Nucleus accumbens (tissue), 56 donors: ENCODE measurements at regions not wholly inside any gene's neighbourhood (a gene's known extent, or its start where the extent isn't known, plus 50 kb on each side); places are given as distances from the start of the nearest gene placed in this dataset.
"Not testable (repeated sequence)": the region's sequence is repeated elsewhere in the genome, so short reads cannot be mapped to it uniquely, and the experiment has no call there.

ENCODE experiments used
- DNase-seq, 56 donors: peaks; one replicate each; lab custom pipeline; 2025; lab: John Stamatoyannopoulos, UW

DNA sequence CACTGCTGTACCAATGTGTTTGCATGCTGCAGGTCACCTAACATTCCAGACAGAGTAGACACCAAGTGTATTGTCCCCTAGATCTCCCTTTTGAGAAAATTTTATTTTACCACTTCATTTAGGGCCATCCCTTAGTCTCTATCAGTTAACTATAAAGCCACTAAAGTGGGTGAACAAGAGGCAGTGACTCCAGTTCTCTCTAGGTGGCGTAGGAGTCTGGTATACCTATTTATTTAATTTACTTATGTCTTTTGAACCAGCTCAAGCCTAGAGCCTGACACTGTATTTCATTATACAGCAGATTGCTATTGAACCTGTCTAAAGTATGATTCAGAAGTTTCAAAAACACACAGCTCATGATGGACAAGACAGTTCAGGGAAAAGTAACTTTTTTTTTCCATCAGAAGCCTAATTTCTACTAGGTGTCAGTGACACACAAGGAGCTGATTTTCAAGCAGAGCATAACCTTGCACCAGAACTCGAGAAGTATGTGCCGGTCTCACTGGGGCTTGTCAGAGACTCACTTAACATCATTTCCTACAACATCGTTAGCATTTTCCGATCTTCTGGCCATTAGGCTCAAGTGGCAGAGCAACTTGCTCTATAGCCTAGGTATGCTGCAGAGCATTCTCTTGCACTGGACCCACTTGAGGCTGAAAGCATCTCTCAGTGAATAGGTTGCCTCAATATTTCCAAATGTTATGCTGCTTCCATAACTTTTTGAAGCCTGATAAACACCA lies 175.4 kb downstream of the CDC14C start:
- DNase-seq: no peak

DNA sequence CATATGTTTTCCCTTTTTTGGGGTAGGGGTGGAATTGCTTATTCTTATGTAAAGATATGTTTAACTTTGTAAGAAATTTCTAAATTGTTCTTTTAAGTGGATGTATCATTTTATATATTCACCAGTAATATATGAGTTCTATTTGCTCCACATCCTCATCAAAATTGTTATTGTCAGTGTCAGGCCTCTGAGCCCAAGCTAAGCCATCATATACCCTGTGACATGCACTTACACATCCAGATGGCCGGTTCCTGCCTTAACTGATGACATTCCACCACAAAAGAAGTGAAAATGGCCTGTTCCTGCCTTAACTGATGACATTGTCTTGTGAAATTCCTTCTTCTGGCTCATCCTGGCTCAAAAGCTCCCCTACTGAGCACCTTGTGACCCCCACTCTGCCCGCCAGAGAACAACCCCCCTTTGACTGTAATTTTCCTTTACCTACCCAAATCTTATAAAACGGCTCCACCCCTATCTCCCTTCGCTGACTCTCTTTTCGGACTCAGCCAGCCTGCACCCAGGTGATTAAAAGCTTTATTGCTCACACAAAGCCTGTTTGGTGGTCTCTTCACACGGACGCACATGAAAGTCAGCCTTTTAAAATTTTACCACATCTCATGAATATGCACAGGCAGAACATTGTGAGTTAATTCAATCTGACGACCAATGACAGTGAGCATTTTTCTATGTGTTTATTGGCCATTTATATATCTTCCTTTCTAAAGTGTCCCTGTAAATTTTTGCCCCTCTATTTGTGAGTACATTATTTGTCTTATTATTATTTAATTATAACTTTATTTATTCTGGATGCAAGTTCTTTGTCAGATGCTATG lies 176.8 kb downstream of the CDC14C start:
- not testable (repeated sequence) for DNase-seq

DNA sequence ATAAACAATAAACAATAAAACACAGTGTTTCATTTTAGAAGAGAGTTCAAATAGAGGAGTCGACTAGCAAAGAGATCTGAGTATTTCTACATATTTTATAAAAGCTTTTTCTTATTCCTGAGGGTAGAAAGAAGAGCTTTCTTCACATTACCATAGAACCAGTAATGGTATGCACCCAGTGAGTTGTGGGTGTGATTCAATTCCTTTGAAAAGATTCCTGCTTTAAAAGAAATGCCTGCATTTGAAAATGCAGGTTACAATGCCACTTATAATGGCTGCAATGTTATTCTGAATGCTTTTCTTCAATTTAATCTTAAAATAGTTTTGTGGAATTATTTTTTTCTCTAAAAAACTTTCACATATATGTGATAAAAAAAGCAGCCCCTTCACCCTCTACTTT lies 178.1 kb downstream of the CDC14C start:
- DNase-seq: no peak

DNA sequence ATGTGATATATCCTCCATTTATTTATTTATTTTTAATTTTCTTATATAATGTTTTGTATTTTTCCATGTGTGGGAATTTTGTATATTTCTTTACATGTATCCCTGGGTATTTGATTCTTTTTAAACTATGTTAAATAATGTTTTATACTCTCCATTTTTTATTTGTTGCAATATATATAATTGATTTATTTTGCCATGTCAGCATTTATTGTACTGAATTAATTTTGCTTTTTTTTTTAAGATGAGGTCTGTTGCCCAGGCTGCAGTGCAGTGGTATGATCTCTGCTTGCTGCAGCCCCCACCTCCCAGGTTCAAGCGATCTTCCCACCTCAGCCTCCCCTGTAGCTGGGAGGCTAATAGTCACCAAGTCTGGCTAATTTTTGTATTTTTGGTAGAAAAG lies 187.4 kb downstream of the CDC14C start:
- DNase-seq: no peak

DNA sequence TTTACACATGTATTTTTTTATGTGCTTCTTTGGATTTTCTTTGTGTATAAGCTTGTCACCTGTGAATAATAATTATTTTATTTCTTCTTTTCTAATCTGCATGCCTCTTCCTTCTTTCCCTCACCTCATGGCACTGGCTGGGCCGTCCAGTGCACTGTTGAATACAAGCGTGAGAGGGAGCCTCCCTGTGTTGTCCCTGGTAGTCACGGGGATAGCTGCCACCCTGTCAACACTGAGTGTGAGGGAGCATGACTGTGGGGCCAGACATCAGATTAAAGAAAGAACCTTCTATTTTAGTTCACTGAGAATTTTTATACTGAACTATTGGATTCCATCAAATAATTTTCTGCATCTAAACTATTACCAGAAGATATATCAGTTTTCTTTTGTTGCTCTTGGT lies 187.9 kb downstream of the CDC14C start:
- DNase-seq: no peak

DNA sequence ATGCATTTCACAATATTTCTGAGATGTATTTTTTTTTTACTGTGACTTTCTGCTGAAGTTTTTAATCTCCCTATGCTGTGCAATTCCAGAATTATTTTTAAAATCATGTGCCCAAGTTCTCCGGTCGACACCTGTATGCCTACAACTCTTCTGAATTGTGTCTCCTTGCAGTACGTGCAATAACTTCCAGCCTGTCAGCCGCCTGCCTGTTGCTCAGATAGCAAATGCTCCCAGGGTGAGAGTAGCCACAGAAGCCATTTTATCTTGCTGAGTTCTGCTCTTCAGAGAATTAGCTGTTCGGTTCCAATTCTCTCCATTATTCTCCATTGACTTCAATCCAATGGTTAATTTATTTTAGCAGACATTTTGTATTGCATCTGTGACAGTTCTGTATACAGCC lies 188.3 kb downstream of the CDC14C start:
- no peak for DNase-seq

DNA sequence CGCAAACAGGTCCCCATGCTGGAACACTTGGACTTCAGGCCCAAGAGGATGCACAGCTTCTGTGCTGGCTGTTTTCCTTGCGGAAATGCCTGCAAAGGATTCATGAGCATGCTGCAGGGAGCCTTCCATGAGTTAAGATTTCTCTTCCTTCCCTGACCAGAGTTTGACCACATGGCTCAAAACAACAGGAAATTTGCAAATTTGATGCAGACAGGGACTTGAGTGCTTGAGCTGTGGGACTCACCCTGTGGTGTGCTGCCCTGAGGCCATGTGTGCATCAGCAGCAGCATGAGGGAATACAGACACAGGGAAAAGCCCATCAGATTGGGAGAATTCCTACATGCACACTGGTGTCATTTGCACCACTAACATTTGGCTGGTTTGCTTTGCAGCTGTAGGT lies 195.4 kb downstream of the CDC14C start:
- no peak for DNase-seq

DNA sequence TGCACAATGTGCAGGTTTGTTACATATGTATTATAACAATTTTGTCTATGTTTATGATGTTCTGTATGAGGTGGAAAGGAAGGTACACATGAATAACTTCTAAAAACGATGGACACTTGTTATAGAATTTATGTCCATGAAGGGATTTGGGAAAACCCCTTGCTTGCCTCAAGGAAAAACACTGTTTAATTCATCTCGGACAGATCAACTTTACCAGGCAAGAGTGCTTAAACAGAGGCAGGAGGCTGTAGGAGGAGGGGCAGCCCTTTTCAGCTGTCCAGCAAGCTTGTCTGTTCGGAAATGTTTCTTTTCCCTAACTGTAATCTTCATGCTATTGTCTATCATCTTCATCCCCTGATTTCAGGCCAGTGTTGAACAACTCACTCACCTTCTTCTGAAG lies 200.9 kb downstream of the CDC14C start:
- DNase-seq: no peak

DNA sequence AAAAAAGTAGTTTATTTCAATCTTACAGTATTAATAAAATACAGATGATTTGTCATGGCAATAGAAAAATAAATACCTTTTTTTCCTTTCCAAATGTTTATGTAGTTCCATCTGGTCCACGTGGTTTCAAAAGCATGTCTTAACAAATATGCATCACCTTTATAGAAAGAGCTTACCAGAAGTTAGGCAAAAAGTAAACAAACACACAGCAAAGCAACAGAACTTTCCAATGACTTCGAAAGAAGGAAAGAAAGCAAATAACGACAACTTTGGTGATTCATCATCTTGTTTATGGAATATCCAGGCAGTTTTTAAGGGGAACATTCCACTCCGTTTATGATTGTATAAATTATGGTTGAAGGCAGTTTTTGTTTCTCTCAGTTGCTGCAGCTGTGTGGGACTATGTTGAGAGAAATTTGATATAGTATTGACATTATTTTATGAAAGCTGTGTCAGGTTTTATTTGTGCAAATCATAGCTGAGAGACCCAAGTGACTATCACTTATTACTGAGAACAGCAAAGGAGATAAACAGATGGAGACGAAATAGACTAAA lies 203.1 kb downstream of the CDC14C start:
- no peak for DNase-seq

DNA sequence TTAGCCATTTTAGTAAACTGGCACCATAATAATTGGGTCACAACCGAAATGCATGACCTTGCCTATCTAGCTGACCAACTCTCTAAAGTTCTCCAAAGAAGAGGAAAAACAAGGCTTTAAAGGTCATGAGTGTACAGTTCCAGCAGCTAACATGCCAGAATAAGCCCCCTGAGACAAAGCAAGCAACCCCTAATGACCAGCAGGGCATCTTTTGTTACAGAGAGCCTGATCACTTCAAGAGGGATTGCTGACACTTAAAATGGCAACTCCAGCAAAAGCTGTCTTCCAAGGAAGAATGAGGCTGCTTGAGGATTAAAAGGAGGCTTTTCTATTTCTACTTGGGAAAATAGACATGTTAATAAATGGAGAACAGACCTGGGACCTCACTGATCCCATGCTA lies 213.6 kb downstream of the CDC14C start:
- no peak for DNase-seq

DNA sequence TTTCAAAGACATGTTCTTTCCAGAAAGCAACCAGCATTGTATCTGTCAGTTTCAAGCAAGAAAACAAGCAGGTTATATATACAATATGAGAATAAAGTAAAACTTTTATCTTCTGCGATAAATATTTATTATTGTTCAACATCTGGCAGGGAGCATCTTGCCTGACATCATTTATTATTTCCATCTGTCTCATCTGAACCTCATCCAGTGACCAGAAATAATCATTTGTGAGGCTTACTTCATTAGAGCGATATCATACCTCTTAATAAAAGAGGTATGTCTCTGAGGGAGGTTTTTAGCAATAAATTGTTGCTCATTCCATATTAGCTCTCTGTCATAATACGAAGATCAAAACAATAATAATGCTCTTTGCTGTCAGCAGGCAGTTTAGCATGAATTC lies 226.1 kb downstream of the CDC14C start:
- DNase-seq: no peak

DNA sequence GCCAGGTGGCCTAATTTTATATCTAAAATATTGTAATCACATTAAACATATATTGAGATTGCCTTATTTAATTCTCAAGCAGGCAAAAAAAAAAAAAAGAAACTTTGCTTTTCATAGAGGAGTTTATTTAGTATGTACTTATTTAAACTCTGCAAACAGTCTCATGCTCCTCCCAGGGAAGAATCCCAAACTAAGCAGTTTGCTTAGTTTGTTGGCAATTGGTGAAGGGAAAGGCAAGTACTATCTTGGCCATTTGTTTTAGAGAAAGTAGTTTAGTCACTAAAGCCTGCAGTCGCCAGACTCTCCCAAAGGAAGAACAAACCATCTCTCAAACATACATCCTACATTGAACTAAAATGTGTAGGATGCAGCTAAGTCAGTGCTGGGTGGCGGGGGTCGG lies 226.8 kb downstream of the CDC14C start:
- DNase-seq: no peak

DNA sequence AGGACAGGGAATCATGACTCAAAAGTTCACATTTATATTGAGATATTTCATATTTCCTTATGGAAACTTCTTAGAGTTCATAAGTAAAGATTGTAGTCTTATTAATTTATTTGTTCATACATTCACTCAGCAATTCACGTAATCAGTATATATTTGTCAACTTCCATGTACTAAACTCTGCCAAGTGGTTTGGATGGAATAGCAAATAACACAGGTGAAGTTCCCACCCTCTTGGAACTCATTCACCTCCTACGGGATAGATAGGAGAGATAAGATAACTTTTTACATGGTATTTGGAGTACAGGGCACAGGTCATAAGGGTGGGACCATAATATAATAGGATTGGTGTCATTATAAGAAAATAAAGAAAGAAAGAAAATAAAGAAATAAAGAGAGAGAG lies 234.0 kb downstream of the CDC14C start:
- no peak for DNase-seq

DNA sequence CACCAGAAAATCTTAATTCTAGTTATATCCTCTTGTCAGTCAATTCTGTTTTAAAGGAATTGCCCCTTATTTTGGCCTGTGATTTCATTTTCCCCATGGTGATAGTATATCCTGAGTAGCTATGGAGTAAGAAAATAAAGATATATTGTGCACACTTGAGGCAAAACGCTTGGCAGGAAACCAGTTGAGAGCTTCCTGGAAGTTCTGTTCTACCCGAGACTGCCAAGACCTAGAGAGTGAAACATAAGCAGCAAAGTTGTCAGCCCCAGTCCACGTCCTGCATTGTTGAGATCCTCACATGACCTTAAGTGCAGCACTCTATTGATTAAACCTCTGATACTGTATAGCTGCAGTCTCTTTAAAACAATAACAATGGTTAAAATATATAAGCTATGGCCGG lies 235.2 kb downstream of the CDC14C start:
- no peak for DNase-seq

DNA sequence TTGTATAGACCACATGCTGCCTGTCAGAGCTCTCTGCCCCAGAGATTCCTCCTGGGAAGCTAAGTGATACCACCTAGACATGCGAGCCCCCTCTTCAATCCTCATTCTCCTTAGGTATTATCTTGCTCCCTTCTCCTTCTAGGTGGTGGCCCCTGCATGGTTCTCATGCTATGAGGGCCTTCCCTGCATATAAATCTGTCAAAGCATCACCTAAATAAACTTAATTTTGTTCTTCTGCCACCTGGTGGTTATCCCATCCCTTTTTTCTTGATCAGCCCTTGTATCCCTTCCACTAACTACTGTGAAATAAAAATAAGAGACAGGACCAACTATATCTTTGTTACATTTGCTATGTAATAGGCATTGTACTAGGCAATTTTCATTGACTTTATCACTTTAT lies 242.1 kb downstream of the CDC14C start:
- no peak for DNase-seq

DNA sequence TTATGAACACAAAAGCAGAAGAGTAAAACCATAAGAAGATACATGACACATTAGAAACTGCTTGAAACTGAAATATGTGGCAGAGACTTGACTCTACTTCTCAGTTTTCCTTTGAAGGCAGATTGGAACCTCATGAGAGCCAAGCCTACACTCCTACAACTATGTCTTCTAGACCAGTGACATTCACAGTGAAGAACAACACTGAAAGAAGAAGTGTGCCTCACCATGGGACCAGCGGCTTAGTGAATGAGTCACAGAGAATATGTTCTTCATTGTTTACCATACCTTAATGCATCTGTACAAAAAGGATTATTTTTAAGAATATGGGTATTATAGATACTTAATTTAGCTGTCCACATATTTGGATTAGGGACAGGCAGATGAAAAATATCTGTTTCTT lies 248.3 kb downstream of the CDC14C start:
- no peak for DNase-seq

DNA sequence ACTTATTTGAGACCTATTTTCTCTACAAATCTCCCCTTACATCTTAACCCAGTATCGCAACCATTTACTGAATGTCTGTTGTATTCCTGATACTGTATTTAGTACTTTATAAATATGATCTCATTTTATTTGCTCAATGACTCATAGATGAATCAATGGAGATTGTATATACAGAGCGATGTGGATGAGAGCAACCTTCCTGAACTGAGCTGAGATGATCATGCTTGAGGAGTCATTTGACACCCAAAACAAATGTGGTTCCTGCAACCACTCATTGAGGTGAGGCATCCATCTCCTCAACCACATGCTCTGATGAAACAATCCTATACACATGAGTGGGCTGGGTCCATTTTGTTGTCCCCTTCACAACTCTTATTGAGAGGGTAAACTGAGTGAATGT lies 250.0 kb downstream of the CDC14C start:
- no peak for DNase-seq

DNA sequence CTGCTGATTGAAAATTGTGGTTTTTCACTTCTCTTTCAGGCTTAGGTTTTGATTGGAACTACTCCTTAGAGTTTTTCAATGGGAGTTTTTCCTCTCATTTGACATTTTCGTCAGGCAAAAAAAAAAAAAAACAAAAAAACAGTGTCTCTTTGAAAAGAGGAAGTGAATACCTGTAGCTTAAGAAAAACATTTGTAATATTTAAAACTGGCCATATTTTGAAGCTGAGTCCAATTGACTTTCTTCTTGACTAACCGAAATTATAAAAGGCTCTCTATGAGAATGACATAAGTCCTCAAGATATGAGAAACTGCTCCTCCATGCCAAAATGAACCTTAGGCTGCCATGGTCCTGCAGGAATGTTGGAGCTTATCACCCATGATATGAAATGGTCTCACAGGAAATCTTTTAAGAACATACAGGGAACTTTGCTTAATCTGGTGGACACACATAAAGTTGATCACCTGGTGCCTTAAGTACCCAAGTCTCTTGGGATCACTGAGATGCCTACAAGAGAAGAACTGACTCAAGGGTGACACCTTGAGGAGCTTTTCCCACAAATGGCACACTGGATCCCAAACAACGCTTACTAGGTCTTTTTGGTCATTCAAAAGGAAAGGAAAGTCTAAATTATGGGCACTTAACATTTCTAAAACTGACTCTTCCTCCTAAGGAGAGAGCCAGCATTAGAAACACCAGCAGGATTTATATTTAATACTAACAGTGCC lies 263.4 kb downstream of the CDC14C start:
- DNase-seq: no peak

DNA sequence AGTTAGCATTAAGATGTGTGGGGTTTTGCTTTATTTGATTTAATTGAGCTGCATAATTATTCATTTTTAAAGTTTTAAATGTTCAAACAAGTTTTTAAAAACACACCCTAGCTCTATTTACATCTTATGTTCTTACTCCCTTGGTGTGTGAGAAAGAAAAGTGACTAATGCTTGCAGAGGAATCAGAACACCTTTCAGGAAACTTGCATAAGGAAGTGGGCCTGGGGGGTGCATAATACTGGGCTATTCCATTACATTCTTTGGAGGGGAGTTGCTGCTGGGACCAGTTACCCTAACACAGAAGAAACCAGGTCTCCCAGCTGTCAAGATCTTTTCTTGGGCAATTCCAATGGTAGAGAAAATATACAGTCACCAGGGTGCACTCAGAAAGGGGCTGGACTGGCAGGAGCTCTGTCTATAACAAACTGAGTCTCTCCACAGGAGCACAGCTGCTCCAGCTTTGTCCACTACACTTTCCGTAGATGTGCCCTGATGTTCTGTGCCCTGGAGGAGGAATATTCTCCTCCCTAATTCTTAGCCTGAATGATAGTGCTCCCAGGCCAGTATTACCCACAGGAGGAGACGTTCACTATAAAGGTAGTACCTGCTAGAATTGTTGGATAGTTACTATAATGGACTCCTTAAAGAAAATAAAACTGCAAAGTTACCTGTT lies 304.2 kb downstream of the CDC14C start:
- no peak for DNase-seq

DNA sequence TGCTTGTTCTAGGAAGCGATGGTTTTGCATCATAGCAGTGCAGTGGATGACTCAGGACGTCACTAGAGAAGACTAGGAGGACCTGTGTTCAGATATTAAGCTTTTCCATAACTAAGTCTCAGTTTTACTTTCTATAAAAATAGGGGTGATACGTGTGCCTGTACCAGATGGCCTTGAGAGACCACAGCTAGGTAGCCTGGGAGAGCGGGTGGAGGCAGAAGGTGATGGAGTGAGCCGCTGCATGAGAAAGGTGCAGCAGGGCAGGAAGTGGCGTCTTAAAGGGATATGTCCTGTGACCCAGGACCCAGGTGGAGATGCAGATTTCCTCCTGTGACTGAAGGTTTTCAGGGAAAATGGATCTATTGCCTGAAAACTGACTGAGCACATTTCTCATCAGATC lies 304.9 kb downstream of the CDC14C start:
- no peak for DNase-seq

DNA sequence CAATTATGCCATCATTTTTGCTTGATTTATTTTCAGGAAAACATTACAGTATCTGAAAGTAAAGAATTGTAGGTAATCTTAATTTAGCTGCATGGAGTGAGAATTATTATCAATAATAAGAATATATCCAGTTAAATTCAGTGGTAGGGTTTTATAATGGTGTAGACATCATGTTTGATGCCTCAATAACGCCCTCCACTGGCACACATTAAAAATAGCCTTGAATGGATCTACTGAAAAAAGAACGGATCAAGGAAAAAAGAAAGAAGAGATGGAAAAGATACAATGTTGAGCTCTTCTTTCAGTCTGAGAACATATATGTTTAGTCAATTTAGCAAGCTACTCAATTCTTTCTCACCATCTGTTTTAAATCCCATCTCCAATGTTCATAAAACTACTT lies 319.2 kb downstream of the CDC14C start:
- no peak for DNase-seq
